Stimulated activated naive B cell treated with anti-CD40 and anti-IgM and Interleukin-4, amounts not matched to agents 10 μg/mL and 1 μg/mL and 100 μg/mL, for 72 hours (primary cell): ENCODE measurements at regions not wholly inside any gene's neighbourhood (a gene's known extent, or its start where the extent isn't known, plus 50 kb on each side); places are given as distances from the start of the nearest gene placed in this dataset.
"Not testable (repeated sequence)": the region's sequence is repeated elsewhere in the genome, so short reads cannot be mapped to it uniquely, and the experiment has no call there.

Experiments
- ATAC-seq, 2 donors: fragments of 150-1000 bp; cut with Tn5 transposase; replicated peaks; 2 replicates each; pipeline ENCODE4 v1.10.0; 2021; ENCODE audit warnings: moderate library complexity in 1 of 2
- DNase-seq: peaks from one replicate; pipeline ENCODE4 v3.0.0; 2021
- H3K27ac Mint-ChIP-seq: one replicate; pipeline ENCODE4 v1.8.0; 2022; ENCODE audit warnings: mild to moderate bottlenecking, mixed read lengths
- H3K27me3 Mint-ChIP-seq, 2 donors: one replicate each; pipeline ENCODE4 v1.8.0; 2022; ENCODE audit warnings: mixed read lengths in 2 of 2
- H3K36me3 Mint-ChIP-seq, 2 donors: one replicate each; pipeline ENCODE4 v1.8.0; 2022; ENCODE audit warnings: mixed read lengths in 2 of 2, mild to moderate bottlenecking in 1 of 2
- H3K4me1 Mint-ChIP-seq, 2 donors: one replicate each; pipeline ENCODE4 v1.8.0; 2022; ENCODE audit warnings: mixed read lengths in 2 of 2, mild to moderate bottlenecking in 1 of 2
- H3K4me3 Mint-ChIP-seq, 2 donors: one replicate each; pipeline ENCODE4 v1.8.0; 2022; ENCODE audit warnings: mild to moderate bottlenecking in 2 of 2, mixed read lengths in 2 of 2, moderate library complexity in 1 of 2
- H3K9me3 Mint-ChIP-seq, 2 donors: one replicate each; pipeline ENCODE4 v1.8.0; 2022; ENCODE audit warnings: mixed read lengths in 2 of 2, mild to moderate bottlenecking in 1 of 2

DNA sequence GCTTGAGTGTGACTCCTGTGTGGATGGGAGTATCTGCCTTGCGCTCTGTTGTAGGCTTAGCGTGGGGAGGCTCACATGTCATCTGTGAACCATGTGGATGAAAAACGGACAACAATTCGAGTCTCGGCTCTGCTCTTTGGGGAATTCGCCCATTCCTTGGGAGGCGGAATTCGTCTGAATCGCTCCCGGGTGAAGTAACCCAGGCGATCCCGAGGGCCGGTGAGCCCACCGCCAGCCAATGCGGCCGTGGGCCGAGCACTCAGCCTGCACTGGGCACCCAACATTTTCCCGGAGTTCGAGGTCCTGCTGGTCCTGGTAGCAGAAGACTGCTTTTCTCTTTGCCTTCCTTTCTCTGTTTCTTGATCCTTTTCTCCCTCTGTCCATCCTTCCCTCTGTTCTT lies 3928.5 kb upstream of the OR11H1 start:
- H3K27ac Mint-ChIP-seq, ATAC-seq, H3K27me3 Mint-ChIP-seq, DNase-seq, H3K4me3 Mint-ChIP-seq, H3K36me3 Mint-ChIP-seq, H3K4me1 Mint-ChIP-seq: not testable (repeated sequence)
- peaks cover 11 to 16% of the 10 kb centered on the region in 2 donors for H3K9me3 Mint-ChIP-seq

DNA sequence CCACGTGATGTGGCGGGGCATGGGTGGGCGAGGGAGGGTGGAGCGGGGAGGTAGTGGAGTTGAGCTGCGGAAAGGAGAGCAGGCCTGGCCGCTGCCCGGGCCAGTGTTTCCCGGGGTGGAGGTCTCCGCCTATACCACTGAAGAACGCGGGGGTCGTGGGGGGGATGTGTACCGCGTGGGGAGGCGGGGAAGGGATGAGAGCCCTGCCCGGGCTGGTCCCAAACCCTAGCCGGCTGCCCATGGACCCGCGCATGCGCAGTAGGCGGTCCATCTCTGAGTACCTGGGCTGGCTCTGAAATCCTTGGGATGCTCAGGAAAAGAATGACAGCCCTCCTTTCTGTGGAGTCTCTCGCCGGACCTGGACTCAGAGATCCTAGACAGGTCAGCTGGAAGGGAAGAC lies 3927.8 kb upstream of the OR11H1 start:
- not testable (repeated sequence) for H3K4me3 Mint-ChIP-seq, DNase-seq, H3K27ac Mint-ChIP-seq, H3K4me1 Mint-ChIP-seq, H3K27me3 Mint-ChIP-seq, H3K36me3 Mint-ChIP-seq, ATAC-seq
- peaks cover 11 to 14% of the 10 kb centered on the region in 2 donors for H3K9me3 Mint-ChIP-seq

DNA sequence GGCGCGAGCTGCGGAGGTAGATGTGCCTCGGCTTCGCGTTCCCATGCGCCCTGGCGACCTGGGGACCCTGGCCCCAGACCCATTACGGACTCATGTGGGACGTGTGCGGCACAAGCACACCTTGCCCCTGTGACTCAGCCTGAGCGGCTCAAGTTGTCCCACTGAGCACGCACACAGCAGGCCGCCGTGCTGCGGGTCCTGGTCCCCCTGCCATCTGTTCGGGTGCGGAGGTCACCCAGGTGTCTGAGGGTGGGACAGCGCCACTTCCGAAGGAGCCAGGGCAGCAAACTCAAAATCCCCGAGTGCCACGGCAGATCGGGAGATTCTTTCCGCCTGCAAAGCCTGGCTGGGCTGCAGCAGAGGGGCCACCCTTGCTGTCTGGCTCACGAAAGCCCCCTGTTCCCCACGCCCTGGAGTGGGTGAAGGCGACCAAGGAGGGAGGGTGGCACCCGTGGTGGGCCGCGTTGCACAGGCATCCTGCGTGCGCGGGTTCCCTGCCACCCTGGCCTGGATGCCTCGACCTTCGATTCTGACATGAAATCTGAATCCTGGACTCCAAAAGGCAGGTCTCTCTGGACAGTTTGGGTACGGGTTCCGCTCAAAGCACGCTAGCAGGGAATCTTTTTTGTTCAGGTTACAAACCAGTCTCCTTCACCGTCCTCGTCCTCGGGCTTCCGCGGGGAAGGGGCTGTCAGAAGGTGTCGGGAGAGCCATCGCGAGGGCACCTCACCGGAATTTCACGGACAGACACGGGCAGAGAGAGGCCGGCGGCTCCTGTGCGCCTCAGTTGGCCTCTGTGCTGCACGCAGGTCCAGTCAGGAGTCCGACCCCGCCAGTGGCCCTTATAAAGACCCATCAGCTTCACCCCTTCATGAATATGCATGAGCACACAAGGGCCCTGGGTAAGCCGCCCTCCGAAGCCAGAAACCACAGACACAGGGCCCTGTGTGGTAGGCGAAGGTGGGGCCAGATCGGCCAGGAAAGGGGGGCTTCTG lies 3926.8 kb upstream of the OR11H1 start:
- H3K36me3 Mint-ChIP-seq, H3K4me3 Mint-ChIP-seq, ATAC-seq, H3K27me3 Mint-ChIP-seq, H3K27ac Mint-ChIP-seq, DNase-seq, H3K4me1 Mint-ChIP-seq: not testable (repeated sequence)
- H3K9me3 Mint-ChIP-seq: peaks cover 17 to 18% of the 10 kb centered on the region in 2 donors

DNA sequence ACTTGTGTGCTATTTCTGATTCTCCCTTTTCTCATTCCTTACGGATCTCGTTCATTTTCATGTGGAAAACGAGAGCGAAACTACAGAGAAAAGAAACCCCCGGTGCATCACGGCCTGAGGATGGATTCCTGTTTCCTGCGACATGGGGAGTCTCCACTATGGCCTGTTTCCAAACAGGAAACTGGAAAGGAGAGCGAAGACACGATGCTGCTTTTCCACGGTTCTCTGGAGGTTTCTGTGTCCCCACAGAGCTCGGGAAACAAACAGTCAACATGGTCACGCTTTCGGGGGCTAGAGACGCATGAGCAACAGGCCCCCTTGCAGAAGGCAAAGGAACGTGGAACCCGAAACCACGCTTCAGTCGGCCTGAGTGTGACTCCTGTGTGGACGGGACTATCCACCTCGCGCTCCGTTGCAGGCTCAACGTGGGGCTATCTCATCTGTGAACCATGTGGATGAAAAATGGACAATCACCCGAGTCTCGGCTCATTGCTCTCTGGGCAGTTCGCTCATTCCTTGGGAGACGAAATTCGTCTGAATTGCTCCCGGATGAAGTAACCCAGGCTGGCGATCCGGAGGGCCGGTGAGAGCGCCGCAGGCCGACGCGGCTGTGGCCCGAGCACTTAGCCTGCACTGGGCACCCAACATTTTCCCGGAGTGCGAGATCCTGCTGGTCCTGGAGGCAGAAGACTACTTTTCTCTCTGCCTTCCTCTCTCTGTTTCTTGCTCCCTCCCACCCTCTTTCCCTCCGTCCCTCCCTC lies 3923.2 kb upstream of the OR11H1 start:
- H3K9me3 Mint-ChIP-seq: peaks cover 15 to 18% of the 10 kb centered on the region in 2 donors
- not testable (repeated sequence) for H3K27ac Mint-ChIP-seq, ATAC-seq, H3K4me1 Mint-ChIP-seq, H3K4me3 Mint-ChIP-seq, DNase-seq, H3K27me3 Mint-ChIP-seq, H3K36me3 Mint-ChIP-seq

DNA sequence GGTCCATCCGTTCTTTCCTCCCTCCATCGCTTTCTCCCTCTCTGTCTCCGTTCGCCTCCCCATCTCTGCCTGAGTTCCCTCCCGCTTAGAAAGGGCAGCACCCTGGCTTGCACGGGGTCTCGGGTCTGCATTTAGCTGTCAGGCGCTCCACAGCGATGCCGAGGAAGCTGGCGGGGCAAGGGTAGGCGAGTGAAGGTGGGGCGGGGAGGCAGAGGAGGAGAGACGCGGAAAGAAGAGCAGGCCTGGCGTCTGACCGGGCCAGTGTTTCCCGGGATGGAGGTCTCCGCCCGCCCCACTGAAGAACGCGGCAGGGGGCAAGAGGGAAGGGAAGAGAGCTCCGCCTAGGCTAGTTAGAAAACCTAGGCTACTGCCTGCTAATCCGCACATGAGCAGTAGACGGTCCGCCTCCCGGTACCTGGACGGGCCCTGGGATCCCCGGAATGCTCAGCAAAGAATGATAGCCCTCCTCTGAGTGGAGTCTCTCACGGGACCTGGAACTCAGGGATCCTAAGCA lies 3922.5 kb upstream of the OR11H1 start:
- Mint-ChIP-seq H3K4me3 (no peak overlapping the region), H3K4me1 (no peaks in the 10 kb centered on the region), H3K27me3 (no peaks in the 10 kb centered on the region), H3K36me3 (peaks cover 2 to 4% of the 10 kb centered on the region in 2 donors), H3K27ac (no peak overlapping the region), H3K9me3 (peaks cover 17 to 22% of the 10 kb centered on the region in 2 donors)
- DNase-seq: no peak
- no peak for ATAC-seq

DNA sequence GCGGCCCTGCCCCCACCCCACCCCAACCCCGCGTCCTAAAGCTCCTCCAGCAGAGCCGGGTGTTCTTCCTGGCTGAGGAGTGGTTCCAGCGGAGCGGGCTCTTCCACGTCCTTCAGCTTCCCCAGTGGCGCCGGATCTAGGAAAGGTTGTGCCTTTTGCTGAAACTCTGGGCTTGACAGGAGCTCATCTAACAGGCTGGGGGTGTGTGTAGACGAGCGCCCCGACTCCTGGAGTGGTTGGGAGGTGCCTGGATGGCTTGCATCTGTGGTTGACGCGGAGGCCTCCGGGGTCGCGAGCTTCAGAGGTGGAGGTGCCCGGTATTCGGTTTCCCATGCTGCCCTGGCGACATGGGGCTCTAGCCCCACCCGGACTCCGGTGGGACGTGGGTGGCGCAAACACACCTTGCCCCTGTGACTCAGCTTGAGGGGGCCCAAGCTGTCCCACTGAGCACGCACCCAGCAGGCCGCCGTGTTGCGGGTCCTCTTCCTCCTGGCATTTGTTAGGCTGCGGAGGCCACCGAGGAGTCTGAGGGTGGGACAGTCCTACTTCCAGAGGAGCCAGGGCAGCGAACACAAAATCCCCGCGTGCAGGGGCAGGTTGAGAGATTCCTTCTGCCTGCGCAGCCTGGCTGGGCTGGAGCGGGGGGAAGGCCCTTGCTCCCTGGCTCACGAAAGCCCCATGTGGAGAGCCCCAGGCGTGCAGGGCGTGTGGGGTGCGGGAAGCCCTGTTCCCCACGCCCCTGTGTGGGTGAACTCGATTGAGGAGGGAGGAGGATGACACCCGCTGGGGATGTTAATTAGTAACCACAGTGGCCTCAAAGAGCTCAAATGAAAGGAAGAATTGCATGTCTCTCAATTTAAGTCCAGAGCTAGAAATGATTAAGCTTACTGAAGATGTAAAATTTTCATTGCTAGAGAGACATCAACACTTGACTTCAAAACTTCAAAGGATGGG lies 3921.7 kb upstream of the OR11H1 start:
- not testable (repeated sequence) for H3K4me1 Mint-ChIP-seq, H3K27me3 Mint-ChIP-seq, H3K4me3 Mint-ChIP-seq, ATAC-seq, DNase-seq, H3K27ac Mint-ChIP-seq, H3K36me3 Mint-ChIP-seq
- H3K9me3 Mint-ChIP-seq: peaks cover 18 to 28% of the 10 kb centered on the region in 2 donors

DNA sequence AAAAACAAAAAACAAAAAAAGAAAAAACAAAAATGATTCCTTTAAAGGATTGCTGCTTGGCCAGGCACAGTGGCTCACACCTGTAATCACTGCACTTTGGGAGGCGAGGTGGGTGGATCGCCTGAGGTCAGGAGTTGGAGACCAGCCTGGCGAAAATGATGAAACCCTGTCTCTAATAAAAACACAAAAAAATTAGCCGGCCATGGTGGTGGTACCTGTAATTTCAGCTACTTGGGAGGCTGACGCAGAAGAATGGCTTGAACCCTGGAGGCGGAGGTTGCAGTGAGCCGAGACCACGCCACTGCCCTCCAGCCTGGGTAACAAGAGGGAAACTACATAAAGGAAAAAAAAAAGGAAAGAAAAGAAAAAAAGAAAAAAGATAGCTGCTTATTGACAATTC lies 3920.8 kb upstream of the OR11H1 start:
- peaks cover 21 to 34% of the 10 kb centered on the region in 2 donors for H3K9me3 Mint-ChIP-seq
- H3K4me3 Mint-ChIP-seq, H3K27ac Mint-ChIP-seq, DNase-seq, H3K36me3 Mint-ChIP-seq, H3K27me3 Mint-ChIP-seq, ATAC-seq, H3K4me1 Mint-ChIP-seq: not testable (repeated sequence)

DNA sequence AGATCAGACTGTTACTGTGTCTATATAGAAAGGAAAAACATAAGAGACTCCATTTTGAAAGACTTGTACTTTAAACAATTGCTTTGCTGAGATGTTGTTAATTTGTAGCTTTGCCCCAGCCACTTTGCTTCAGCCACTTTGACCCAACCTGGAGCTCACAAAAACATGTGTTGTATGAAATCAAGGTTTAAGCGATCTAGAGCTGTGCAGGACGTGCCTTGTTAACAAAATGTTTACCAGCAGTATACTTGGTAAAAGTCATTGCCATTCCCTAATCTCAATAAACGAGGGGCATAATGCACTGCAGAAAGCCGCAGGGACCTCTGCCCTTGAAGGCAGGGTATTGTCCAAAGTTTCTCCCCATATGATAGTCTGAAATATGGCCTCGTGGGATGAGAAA lies 3919.5 kb upstream of the OR11H1 start:
- not testable (repeated sequence) for H3K27ac Mint-ChIP-seq, DNase-seq, H3K36me3 Mint-ChIP-seq, H3K4me1 Mint-ChIP-seq, H3K27me3 Mint-ChIP-seq, H3K4me3 Mint-ChIP-seq, ATAC-seq
- peaks cover 23 to 40% of the 10 kb centered on the region in 2 donors for H3K9me3 Mint-ChIP-seq

DNA sequence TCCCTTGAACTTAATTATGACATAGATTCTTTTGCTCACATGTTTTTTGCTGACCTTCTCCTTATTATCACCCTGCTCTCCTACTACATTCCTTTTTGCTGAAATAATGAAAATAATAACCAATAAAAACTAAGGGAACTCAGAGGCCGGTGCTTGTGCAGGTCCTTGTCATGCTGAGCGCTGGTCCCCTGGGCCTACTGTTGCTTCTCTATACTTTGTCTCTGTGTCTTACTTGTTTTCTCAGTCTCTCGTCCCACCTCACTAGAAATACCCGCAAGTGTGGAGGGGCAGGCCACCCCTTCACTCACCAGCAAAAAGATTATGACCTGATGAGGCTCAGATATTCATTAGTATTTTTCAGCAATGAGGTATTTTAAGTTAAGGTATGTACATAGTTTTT lies 3918.8 kb upstream of the OR11H1 start:
- not testable (repeated sequence) for H3K27me3 Mint-ChIP-seq, DNase-seq, H3K27ac Mint-ChIP-seq, H3K36me3 Mint-ChIP-seq, H3K4me1 Mint-ChIP-seq, ATAC-seq, H3K4me3 Mint-ChIP-seq
- H3K9me3 Mint-ChIP-seq: peaks cover 23 to 37% of the 10 kb centered on the region in 2 donors

DNA sequence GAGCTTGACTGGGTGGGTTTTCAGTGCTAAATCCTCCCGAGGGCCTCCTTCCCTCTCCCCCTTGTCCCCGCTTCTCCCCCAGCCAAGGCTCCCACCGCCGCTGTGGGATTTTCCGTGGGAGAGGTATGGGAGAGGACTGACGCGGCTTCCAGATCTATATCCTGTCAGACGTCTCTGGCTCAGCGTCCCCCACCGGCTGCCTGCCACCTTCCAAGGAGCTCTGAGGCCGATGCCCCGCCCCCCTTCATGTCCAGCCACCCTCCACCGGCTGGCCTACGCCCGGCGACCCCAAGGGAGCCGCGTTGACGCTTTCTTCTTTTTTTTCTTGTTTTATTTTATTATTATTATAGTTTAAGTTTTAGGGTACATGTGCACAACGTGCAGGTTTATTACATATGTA lies 3916.7 kb upstream of the OR11H1 start:
- not testable (repeated sequence) for H3K4me3 Mint-ChIP-seq, DNase-seq, H3K27me3 Mint-ChIP-seq, H3K27ac Mint-ChIP-seq, H3K4me1 Mint-ChIP-seq, ATAC-seq, H3K36me3 Mint-ChIP-seq
- H3K9me3 Mint-ChIP-seq: peaks cover 30 to 42% of the 10 kb centered on the region in 2 donors

DNA sequence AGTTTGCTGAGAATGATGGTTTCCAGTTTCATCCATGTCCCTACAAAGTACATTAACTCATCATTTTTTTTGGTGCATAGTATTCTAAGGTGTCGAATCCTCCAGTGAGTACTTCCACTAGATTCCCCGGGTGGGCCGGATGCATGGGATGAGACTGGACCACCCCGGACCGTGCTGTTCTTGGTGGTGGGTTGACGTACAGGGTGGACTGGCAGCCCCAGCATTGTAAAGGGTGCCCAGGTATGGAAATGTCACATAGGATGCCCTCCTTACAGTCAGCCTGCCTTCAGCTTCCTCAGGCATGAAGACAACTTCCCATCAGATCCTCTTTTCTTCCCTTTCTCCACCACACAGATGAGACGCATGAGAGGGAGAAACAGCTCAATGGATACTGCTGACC lies 3916.1 kb upstream of the OR11H1 start:
- H3K4me1 Mint-ChIP-seq, DNase-seq, H3K36me3 Mint-ChIP-seq, H3K27ac Mint-ChIP-seq, ATAC-seq, H3K4me3 Mint-ChIP-seq, H3K27me3 Mint-ChIP-seq: not testable (repeated sequence)
- H3K9me3 Mint-ChIP-seq: peaks cover 30 to 43% of the 10 kb centered on the region in 2 donors

DNA sequence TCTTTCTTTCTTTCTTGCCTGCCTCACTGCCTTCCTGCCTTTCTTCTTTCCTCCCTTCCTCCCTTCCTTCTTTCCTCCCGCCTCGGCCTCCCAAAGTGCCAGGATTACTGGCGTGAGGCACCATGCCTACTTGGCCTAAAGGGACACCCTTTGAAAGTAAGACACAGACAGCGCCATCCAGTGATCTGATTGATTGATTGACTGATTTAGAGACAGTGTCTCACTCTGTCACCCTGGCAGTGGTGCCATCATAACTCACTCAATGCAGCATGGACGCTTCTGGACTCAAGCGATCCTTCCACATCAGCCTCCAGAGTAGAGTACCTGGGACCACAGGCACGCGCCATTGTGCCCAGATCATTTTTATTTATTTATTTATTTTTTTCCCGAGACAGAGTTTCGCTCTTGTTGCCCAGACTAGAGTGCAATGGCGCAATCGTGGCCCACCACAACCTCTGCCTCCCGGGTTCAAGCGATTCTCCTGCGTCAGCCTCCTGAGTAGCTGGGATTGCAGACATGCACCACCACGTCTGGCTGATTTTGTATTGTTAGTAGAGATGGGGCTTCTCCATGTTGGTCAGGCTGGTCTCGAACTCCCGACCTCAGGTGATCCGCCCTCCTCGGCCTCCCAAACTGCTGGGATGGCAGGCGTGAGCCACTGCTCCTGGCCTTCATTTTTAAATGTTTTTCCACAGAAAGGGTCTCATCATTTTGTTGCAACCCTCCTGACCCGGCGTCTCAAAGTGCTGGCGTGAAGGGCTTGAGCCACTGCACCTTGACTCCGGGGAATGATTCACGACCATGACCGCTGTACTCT lies 3914.7 kb upstream of the OR11H1 start:
- not testable (repeated sequence) for DNase-seq, ATAC-seq, H3K36me3 Mint-ChIP-seq, H3K4me3 Mint-ChIP-seq, H3K27me3 Mint-ChIP-seq, H3K27ac Mint-ChIP-seq, H3K4me1 Mint-ChIP-seq
- H3K9me3 Mint-ChIP-seq: peaks cover 34 to 46% of the 10 kb centered on the region in 2 donors
